ENCODE measurements at regions not wholly inside any gene's neighbourhood (a gene's known extent, or its start where the extent isn't known, plus 50 kb on each side); places are given as distances from the start of the nearest gene placed in this dataset.

- Histone ChIP-seq H2AFZ (ENCODE audit: low read length) (no peak overlapping the region), H3K79me2 (ENCODE audit: insufficient read depth, low read length) (no peaks in the 10 kb centered on the region), H3F3A (ENCODE audit: insufficient read depth, low read length) (no peaks in the 10 kb centered on the region), H3K9me3 (ENCODE audit: low read length) (no peaks in the 10 kb centered on the region), H3K27ac (ENCODE audit: low read depth, low read length, poor library complexity, severe bottlenecking) (no peak overlapping the region), H3K4me1 (ENCODE audit: insufficient read depth, low read length, severe bottlenecking) (no peaks in the 10 kb centered on the region), H3K4me2 (ENCODE audit: low read length) (no peak overlapping the region), H4K20me1 (ENCODE audit: insufficient read depth, low read length) (no peaks in the 10 kb centered on the region), H3K9ac (ENCODE audit: low read length) (no peak overlapping the region), H3K4me3 (ENCODE audit: low read depth, low read length, poor library complexity, severe bottlenecking) (no peak overlapping the region), H3K9me2 (ENCODE audit: low read depth, low read length) (no peaks in the 10 kb centered on the region), H3K36me3 (ENCODE audit: insufficient read depth, low read length) (no peaks in the 10 kb centered on the region), H3K27me3 (ENCODE audit: insufficient read depth, low read length) (no peaks in the 10 kb centered on the region)
- no peak for TF ChIP-seq EZH2 (IDR thresholded peaks at IDR 0.05; ENCODE audit: borderline replicate concordance, low read length)
- no peak for TF ChIP-seq CTCF (IDR thresholded peaks at IDR 0.05; ENCODE audit: low read length)
These were observed 129.2 kb upstream of the TOM1L1 start for GRCh38 chr17:54771409-54771915.

GRCh38 chr17:54780238-54780637 lies 120.4 kb upstream of the TOM1L1 start:
- Histone ChIP-seq H3K9me2 (ENCODE audit: low read depth, low read length) (no peaks in the 10 kb centered on the region), H3K4me1 (ENCODE audit: insufficient read depth, low read length, severe bottlenecking) (no peaks in the 10 kb centered on the region), H2AFZ (ENCODE audit: low read length) (no peak overlapping the region), H3K27ac (ENCODE audit: low read depth, low read length, poor library complexity, severe bottlenecking) (no peak overlapping the region), H3K79me2 (ENCODE audit: insufficient read depth, low read length) (no peaks in the 10 kb centered on the region), H3K4me2 (ENCODE audit: low read length) (no peak overlapping the region), H3K4me3 (ENCODE audit: low read depth, low read length, poor library complexity, severe bottlenecking) (no peak overlapping the region), H3K36me3 (ENCODE audit: insufficient read depth, low read length) (no peaks in the 10 kb centered on the region), H3K27me3 (ENCODE audit: insufficient read depth, low read length) (no peaks in the 10 kb centered on the region), H3F3A (ENCODE audit: insufficient read depth, low read length) (no peaks in the 10 kb centered on the region), H3K9me3 (ENCODE audit: low read length) (no peaks in the 10 kb centered on the region), H4K20me1 (ENCODE audit: insufficient read depth, low read length) (no peaks in the 10 kb centered on the region), H3K9ac (ENCODE audit: low read length) (no peak overlapping the region)
- TF ChIP-seq EZH2 (IDR thresholded peaks at IDR 0.05; ENCODE audit: borderline replicate concordance, low read length) (no peak), CTCF (IDR thresholded peaks at IDR 0.05; ENCODE audit: low read length) (no peak)

GRCh38 chr17:54781389-54781788 lies 119.3 kb upstream of the TOM1L1 start:
- Histone ChIP-seq H2AFZ (ENCODE audit: low read length) (no peak overlapping the region), H4K20me1 (ENCODE audit: insufficient read depth, low read length) (no peaks in the 10 kb centered on the region), H3F3A (ENCODE audit: insufficient read depth, low read length) (no peaks in the 10 kb centered on the region), H3K27me3 (ENCODE audit: insufficient read depth, low read length) (no peaks in the 10 kb centered on the region), H3K9ac (ENCODE audit: low read length) (no peak overlapping the region), H3K4me2 (ENCODE audit: low read length) (no peak overlapping the region), H3K9me2 (ENCODE audit: low read depth, low read length) (no peaks in the 10 kb centered on the region), H3K79me2 (ENCODE audit: insufficient read depth, low read length) (no peaks in the 10 kb centered on the region), H3K4me3 (ENCODE audit: low read depth, low read length, poor library complexity, severe bottlenecking) (no peak overlapping the region), H3K36me3 (ENCODE audit: insufficient read depth, low read length) (no peaks in the 10 kb centered on the region), H3K27ac (ENCODE audit: low read depth, low read length, poor library complexity, severe bottlenecking) (no peak overlapping the region), H3K9me3 (ENCODE audit: low read length) (no peaks in the 10 kb centered on the region), H3K4me1 (ENCODE audit: insufficient read depth, low read length, severe bottlenecking) (no peaks in the 10 kb centered on the region)
- TF ChIP-seq EZH2 (IDR thresholded peaks at IDR 0.05; ENCODE audit: borderline replicate concordance, low read length), result no peak
- TF ChIP-seq CTCF (IDR thresholded peaks at IDR 0.05; ENCODE audit: low read length), result no peak

All from OCI-LY1 (cell line).